Memory B cell (primary cell): ENCODE measurements at regions not wholly inside any gene's neighbourhood (a gene's known extent, or its start where the extent isn't known, plus 50 kb on each side); places are given as distances from the start of the nearest gene placed in this dataset.

ENCODE experiments used
- ATAC-seq: fragments of 150-1000 bp; cut with Tn5 transposase; 2 replicates; pipeline ENCODE4 v1.10.0; 2021; ENCODE audit warnings: low read depth, mild to moderate bottlenecking, moderate library complexity
- DNase-seq, 2 donors: peaks; one replicate each; pipeline ENCODE4 v3.0.0; 2022; ENCODE audit warnings: low spot score in 2 of 2
- H3K27ac Mint-ChIP-seq: one replicate; pipeline ENCODE4 v1.8.0; 2022; ENCODE audit warnings: mild to moderate bottlenecking, moderate library complexity, mixed read lengths
- H3K27me3 Mint-ChIP-seq: one replicate; pipeline ENCODE4 v1.8.0; 2022; ENCODE audit warnings: mixed read lengths
- H3K36me3 Mint-ChIP-seq: one replicate; pipeline ENCODE4 v1.8.0; 2022; ENCODE audit warnings: mild to moderate bottlenecking, mixed read lengths
- H3K4me1 Mint-ChIP-seq: one replicate; pipeline ENCODE4 v1.8.0; 2022; ENCODE audit warnings: mixed read lengths
- H3K4me3 Mint-ChIP-seq: one replicate; pipeline ENCODE4 v1.8.0; 2022; ENCODE audit warnings: mild to moderate bottlenecking, moderate library complexity, mixed read lengths
- H3K9me3 Mint-ChIP-seq: one replicate; pipeline ENCODE4 v1.8.0; 2022; ENCODE audit warnings: mixed read lengths

- H3K4me3 Mint-ChIP-seq = no peak overlapping the region
- peaks cover 2% of the 10 kb centered on the region for H3K9me3 Mint-ChIP-seq
- H3K4me1 Mint-ChIP-seq = no peaks in the 10 kb centered on the region
- no peaks in the 10 kb centered on the region for H3K36me3 Mint-ChIP-seq
- no peaks in the 10 kb centered on the region for H3K27me3 Mint-ChIP-seq
- DNase-seq (no peak), ATAC-seq (no peak)
- H3K27ac Mint-ChIP-seq = no peak overlapping the region
Observed at GRCh38 chr13:70469077-70469476, 360.8 kb upstream of the KLHL1 start.

- Mint-ChIP-seq H3K27me3 (no peaks in the 10 kb centered on the region), H3K4me1 (no peaks in the 10 kb centered on the region), H3K9me3 (peaks cover 8% of the 10 kb centered on the region), H3K27ac (no peak overlapping the region), H3K36me3 (no peaks in the 10 kb centered on the region), H3K4me3 (no peak overlapping the region)
- DNase-seq (no peak), ATAC-seq (no peak)
Observed at GRCh38 chr13:70457474-70457873, 349.2 kb upstream of the KLHL1 start.

GRCh38 chr13:70448820-70449219 lies 340.6 kb upstream of the KLHL1 start:
- DNase-seq (no peak), ATAC-seq (no peak)
- H3K27me3 Mint-ChIP-seq = no peaks in the 10 kb centered on the region
- no peaks in the 10 kb centered on the region for H3K36me3 Mint-ChIP-seq
- no peaks in the 10 kb centered on the region for H3K4me1 Mint-ChIP-seq
- no peak overlapping the region for H3K4me3 Mint-ChIP-seq
- H3K9me3 Mint-ChIP-seq = no peaks in the 10 kb centered on the region
- no peak overlapping the region for H3K27ac Mint-ChIP-seq

- Mint-ChIP-seq H3K27me3 (no peaks in the 10 kb centered on the region), H3K27ac (no peak overlapping the region), H3K36me3 (no peaks in the 10 kb centered on the region), H3K4me3 (no peak overlapping the region), H3K9me3 (peaks cover 5% of the 10 kb centered on the region), H3K4me1 (no peaks in the 10 kb centered on the region)
- DNase-seq (no peak), ATAC-seq (no peak)
Observed at GRCh38 chr13:70432276-70432805, 324.1 kb upstream of the KLHL1 start.

GRCh38 chr13:70430256-70430655 lies 322.0 kb upstream of the KLHL1 start:
- Mint-ChIP-seq H3K4me3 (no peak overlapping the region), H3K36me3 (no peaks in the 10 kb centered on the region), H3K27ac (no peak overlapping the region), H3K9me3 (peaks cover 3% of the 10 kb centered on the region), H3K4me1 (no peaks in the 10 kb centered on the region), H3K27me3 (no peaks in the 10 kb centered on the region)
- ATAC-seq (no peak), DNase-seq (no peak)

GRCh38 chr13:70424928-70425327 lies 316.7 kb upstream of the KLHL1 start:
- Mint-ChIP-seq H3K4me3 (no peak overlapping the region), H3K9me3 (peaks cover 2% of the 10 kb centered on the region), H3K4me1 (no peaks in the 10 kb centered on the region), H3K36me3 (no peaks in the 10 kb centered on the region), H3K27me3 (no peaks in the 10 kb centered on the region), H3K27ac (no peak overlapping the region)
- ATAC-seq (no peak), DNase-seq (no peak)

- H3K27me3 Mint-ChIP-seq = no peaks in the 10 kb centered on the region
- no peak overlapping the region for H3K27ac Mint-ChIP-seq
- H3K4me1 Mint-ChIP-seq = no peaks in the 10 kb centered on the region
- H3K36me3 Mint-ChIP-seq = no peaks in the 10 kb centered on the region
- peaks cover 2% of the 10 kb centered on the region for H3K9me3 Mint-ChIP-seq
- ATAC-seq = no peak
- H3K4me3 Mint-ChIP-seq = no peak overlapping the region
- no peak for DNase-seq
Observed at GRCh38 chr13:70424428-70424827, 316.2 kb upstream of the KLHL1 start.

GRCh38 chr13:70415136-70415535 lies 306.9 kb upstream of the KLHL1 start:
- Mint-ChIP-seq H3K9me3 (peaks cover 6% of the 10 kb centered on the region), H3K4me3 (no peak overlapping the region), H3K27ac (no peak overlapping the region), H3K4me1 (no peaks in the 10 kb centered on the region), H3K27me3 (no peaks in the 10 kb centered on the region), H3K36me3 (no peaks in the 10 kb centered on the region)
- no peak for ATAC-seq
- DNase-seq = no peak

GRCh38 chr13:70408865-70409264 lies 300.6 kb upstream of the KLHL1 start:
- peaks cover 4% of the 10 kb centered on the region for H3K9me3 Mint-ChIP-seq
- H3K27ac Mint-ChIP-seq = no peak overlapping the region
- H3K4me1 Mint-ChIP-seq = no peaks in the 10 kb centered on the region
- ATAC-seq (no peak), DNase-seq (no peak)
- no peak overlapping the region for H3K4me3 Mint-ChIP-seq
- H3K36me3 Mint-ChIP-seq = no peaks in the 10 kb centered on the region
- no peaks in the 10 kb centered on the region for H3K27me3 Mint-ChIP-seq

- Mint-ChIP-seq H3K27me3 (no peaks in the 10 kb centered on the region), H3K36me3 (no peaks in the 10 kb centered on the region), H3K4me3 (no peak overlapping the region), H3K4me1 (no peaks in the 10 kb centered on the region), H3K9me3 (peaks cover 2% of the 10 kb centered on the region), H3K27ac (no peak overlapping the region)
- ATAC-seq (no peak), DNase-seq (no peak)
Observed at GRCh38 chr13:70407486-70407885, 299.2 kb upstream of the KLHL1 start.

GRCh38 chr13:70405266-70405665 lies 297.0 kb upstream of the KLHL1 start:
- DNase-seq (no peak), ATAC-seq (no peak)
- H3K9me3 Mint-ChIP-seq = no peaks in the 10 kb centered on the region
- H3K27me3 Mint-ChIP-seq = no peaks in the 10 kb centered on the region
- no peak overlapping the region for H3K27ac Mint-ChIP-seq
- H3K36me3 Mint-ChIP-seq = no peaks in the 10 kb centered on the region
- no peaks in the 10 kb centered on the region for H3K4me1 Mint-ChIP-seq
- no peak overlapping the region for H3K4me3 Mint-ChIP-seq

GRCh38 chr13:70394031-70394548 lies 285.8 kb upstream of the KLHL1 start:
- ATAC-seq = no peak
- no peak for DNase-seq
- H3K9me3 Mint-ChIP-seq = peaks cover 7% of the 10 kb centered on the region
- H3K4me3 Mint-ChIP-seq = no peak overlapping the region
- H3K36me3 Mint-ChIP-seq = no peaks in the 10 kb centered on the region
- no peaks in the 10 kb centered on the region for H3K27me3 Mint-ChIP-seq
- H3K4me1 Mint-ChIP-seq = no peaks in the 10 kb centered on the region
- H3K27ac Mint-ChIP-seq = no peak overlapping the region

- no peak overlapping the region for H3K4me3 Mint-ChIP-seq
- ATAC-seq = no peak
- H3K4me1 Mint-ChIP-seq = no peaks in the 10 kb centered on the region
- H3K27ac Mint-ChIP-seq = no peak overlapping the region
- DNase-seq = no peak
- H3K27me3 Mint-ChIP-seq = no peaks in the 10 kb centered on the region
- peaks cover 1% of the 10 kb centered on the region for H3K9me3 Mint-ChIP-seq
- no peaks in the 10 kb centered on the region for H3K36me3 Mint-ChIP-seq
Observed at GRCh38 chr13:70391678-70392077, 283.4 kb upstream of the KLHL1 start.

GRCh38 chr13:70390968-70391367 lies 282.7 kb upstream of the KLHL1 start:
- Mint-ChIP-seq H3K36me3 (no peaks in the 10 kb centered on the region), H3K27me3 (no peaks in the 10 kb centered on the region), H3K27ac (no peak overlapping the region), H3K9me3 (peaks cover 1% of the 10 kb centered on the region), H3K4me3 (no peak overlapping the region), H3K4me1 (no peaks in the 10 kb centered on the region)
- ATAC-seq = no peak
- DNase-seq = no peak

- DNase-seq (no peak), ATAC-seq (no peak)
- no peaks in the 10 kb centered on the region for H3K36me3 Mint-ChIP-seq
- H3K9me3 Mint-ChIP-seq = peaks cover 1% of the 10 kb centered on the region
- H3K27ac Mint-ChIP-seq = no peak overlapping the region
- no peaks in the 10 kb centered on the region for H3K4me1 Mint-ChIP-seq
- no peak overlapping the region for H3K4me3 Mint-ChIP-seq
- H3K27me3 Mint-ChIP-seq = no peaks in the 10 kb centered on the region
Observed at GRCh38 chr13:70390064-70390463, 281.8 kb upstream of the KLHL1 start.
